Kidney (tissue), 13 donors: ENCODE measurements at regions not wholly inside any gene's neighbourhood (a gene's known extent, or its start where the extent isn't known, plus 50 kb on each side); places are given as distances from the start of the nearest gene placed in this dataset.

Experiments used
- DNase-seq, 5 donors: peaks; one replicate each; pipeline ENCODE4 v3.0.0-alpha.2; 2013 to 2020
- FAIRE-seq: peaks from 2 replicates; lab custom pipeline; 2012; peaks lifted over from hg19 to GRCh38; lab: Jason Lieb, UNC
- H3K27ac ChIP-seq, 2 donors: one replicate each; pipeline ENCODE4 v1.7.0; 2013; ENCODE audit warnings: low read depth in 2 of 2, low read length in 2 of 2, inconsistent platforms in 1 of 2
- H3K27me3 ChIP-seq: one replicate; pipeline ENCODE4 v1.7.1; 2013; ENCODE audit warnings: low read length, inconsistent platforms; ENCODE audit not compliant: control insufficient read depth, insufficient read depth
- H3K36me3 ChIP-seq, 3 donors: one replicate each; pipeline versions ENCODE4 v1.7.0 to v1.7.1; 2013; ENCODE audit warnings: low read length in 3 of 3, control low read depth in 1 of 3, inconsistent platforms in 1 of 3; ENCODE audit not compliant: insufficient read depth in 3 of 3, control insufficient read depth in 2 of 3
- H3K4me1 ChIP-seq, 3 donors: one replicate each; pipeline versions ENCODE4 v1.7.0 to v1.7.1; 2013; ENCODE audit warnings: low read length in 3 of 3, inconsistent platforms in 1 of 3, low read depth in 1 of 3; ENCODE audit not compliant: control insufficient read depth in 2 of 3, insufficient read depth in 2 of 3
- H3K4me3 ChIP-seq, 3 donors: one replicate each; pipeline versions ENCODE4 v1.7.0 to v1.8.1; 2013; ENCODE audit warnings: low read length in 3 of 3, control low read depth in 1 of 3, inconsistent platforms in 1 of 3
- H3K9ac ChIP-seq, 3 donors: one replicate each; pipeline versions ENCODE4 v1.7.0 to v1.7.1; 2013; ENCODE audit warnings: low read length in 3 of 3, control low read depth in 1 of 3, inconsistent platforms in 1 of 3
- H3K9me3 ChIP-seq, 3 donors: one replicate each; pipeline versions ENCODE4 v1.7.0 to v1.7.1; 2013; ENCODE audit warnings: low read length in 3 of 3, control low read depth in 1 of 3, inconsistent platforms in 1 of 3; ENCODE audit not compliant: control insufficient read depth in 2 of 3, insufficient read depth in 1 of 3
- intact Hi-C: fragments of 100-400 bp; cut with DNase I; formaldehyde crosslinking; loops from one replicate; pipeline ENCODE4 v1.11.1; 2022
- TF ChIP-seq, protein P1 (sequence below): IDR thresholded peaks from 3 replicates; pipeline ENCODE4 v1.5.1; 2012; ENCODE audit warnings: mild to moderate bottlenecking, moderate library complexity, borderline replicate concordance; ENCODE audit not compliant: insufficient read depth; ENCODE audit errors: extremely low read depth
- donor health status: control.
- donor health status: control.
- donor health status: control.
- donor health status: control.
- donor health status: control.
- donor health status: DM: yes; HTN: yes; CAD: no.
- donor health status: Normal renal cell carcinoma (clear cell type).

GRCh38 chr10:3681642-3682554 is 103.1 kb downstream of the KLF6 start:
- TF ChIP-seq, protein P1, sequence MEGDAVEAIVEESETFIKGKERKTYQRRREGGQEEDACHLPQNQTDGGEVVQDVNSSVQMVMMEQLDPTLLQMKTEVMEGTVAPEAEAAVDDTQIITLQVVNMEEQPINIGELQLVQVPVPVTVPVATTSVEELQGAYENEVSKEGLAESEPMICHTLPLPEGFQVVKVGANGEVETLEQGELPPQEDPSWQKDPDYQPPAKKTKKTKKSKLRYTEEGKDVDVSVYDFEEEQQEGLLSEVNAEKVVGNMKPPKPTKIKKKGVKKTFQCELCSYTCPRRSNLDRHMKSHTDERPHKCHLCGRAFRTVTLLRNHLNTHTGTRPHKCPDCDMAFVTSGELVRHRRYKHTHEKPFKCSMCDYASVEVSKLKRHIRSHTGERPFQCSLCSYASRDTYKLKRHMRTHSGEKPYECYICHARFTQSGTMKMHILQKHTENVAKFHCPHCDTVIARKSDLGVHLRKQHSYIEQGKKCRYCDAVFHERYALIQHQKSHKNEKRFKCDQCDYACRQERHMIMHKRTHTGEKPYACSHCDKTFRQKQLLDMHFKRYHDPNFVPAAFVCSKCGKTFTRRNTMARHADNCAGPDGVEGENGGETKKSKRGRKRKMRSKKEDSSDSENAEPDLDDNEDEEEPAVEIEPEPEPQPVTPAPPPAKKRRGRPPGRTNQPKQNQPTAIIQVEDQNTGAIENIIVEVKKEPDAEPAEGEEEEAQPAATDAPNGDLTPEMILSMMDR: no peak
- no peaks in the 10 kb centered on the region for H3K9me3 ChIP-seq
- DNase-seq (no peak), FAIRE-seq (no peak)
- H3K36me3 ChIP-seq: no peaks in the 10 kb centered on the region
- no peaks in the 10 kb centered on the region for H3K4me1 ChIP-seq
- H3K4me3 ChIP-seq: no peak overlapping the region
- H3K9ac ChIP-seq: no peak overlapping the region
- no peaks in the 10 kb centered on the region for H3K27me3 ChIP-seq
- intact Hi-C loops: no loop called here
- H3K27ac ChIP-seq: no peak overlapping the region

DNA sequence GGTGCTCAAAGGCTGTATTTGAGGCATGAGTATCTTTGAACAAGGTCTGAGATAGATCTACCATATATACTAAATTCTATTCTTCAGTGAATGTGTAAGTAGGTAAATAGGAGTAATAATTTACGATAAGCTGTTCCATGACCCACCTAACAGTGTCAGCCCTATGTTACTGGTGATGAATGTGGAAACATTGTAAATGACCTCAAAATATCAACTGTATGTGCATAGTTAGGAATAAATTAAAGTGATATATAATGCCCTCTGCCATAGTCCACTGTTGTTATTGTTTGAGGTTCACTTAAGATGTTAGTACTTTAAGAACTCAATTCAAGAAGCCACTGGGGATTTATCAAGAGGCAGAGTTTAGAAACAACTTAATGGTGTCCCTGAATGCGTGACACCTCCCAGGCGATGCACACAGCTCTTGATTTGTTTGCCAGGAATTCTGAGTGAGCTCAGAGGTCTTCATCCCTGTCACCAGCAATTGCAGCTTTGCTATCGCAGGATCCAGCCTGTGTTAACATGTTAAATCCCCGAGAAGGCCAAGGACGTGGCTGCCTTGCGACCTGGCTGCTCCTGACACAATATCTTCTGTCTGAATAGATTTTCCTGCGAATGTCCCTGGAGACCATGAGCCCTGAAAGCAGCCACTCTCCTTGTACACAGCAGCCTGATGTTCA is 104.9 kb downstream of the KLF6 start:
- Histone ChIP-seq H3K36me3 (no peaks in the 10 kb centered on the region), H3K9me3 (no peaks in the 10 kb centered on the region), H3K4me1 (no peaks in the 10 kb centered on the region), H3K9ac (no peak overlapping the region), H3K4me3 (no peak overlapping the region), H3K27ac (no peak overlapping the region), H3K27me3 (no peaks in the 10 kb centered on the region)
- peak in 1 of 5 donors; percentile 62 for DNase-seq
- intact Hi-C loops: no loop called here
- TF ChIP-seq, protein P1: no peak
- FAIRE-seq: no peak

GRCh38 chr10:3678629-3679227 is 106.3 kb downstream of the KLF6 start:
- H3K4me1 ChIP-seq: no peaks in the 10 kb centered on the region
- H3K9ac ChIP-seq: no peak overlapping the region
- H3K27me3 ChIP-seq: no peaks in the 10 kb centered on the region
- H3K36me3 ChIP-seq: no peaks in the 10 kb centered on the region
- H3K9me3 ChIP-seq: no peaks in the 10 kb centered on the region
- intact Hi-C loops: no loop called here
- no peak overlapping the region for H3K27ac ChIP-seq
- H3K4me3 ChIP-seq: no peak overlapping the region
- DNase-seq (no peak), FAIRE-seq (no peak)
- TF ChIP-seq, protein P1: no peak
